ENCODE measurements at regions not wholly inside any gene's neighbourhood (a gene's known extent, or its start where the extent isn't known, plus 50 kb on each side); places are given as distances from the start of the nearest gene placed in this dataset.
A peak's percentile ranks its signal among the peaks of the same experiment; 100 is the strongest.

- DNase-seq: no peak
Measured at GRCh38 chr2:471560-471959, 183.7 kb upstream of the ALKAL2 start.

DNA sequence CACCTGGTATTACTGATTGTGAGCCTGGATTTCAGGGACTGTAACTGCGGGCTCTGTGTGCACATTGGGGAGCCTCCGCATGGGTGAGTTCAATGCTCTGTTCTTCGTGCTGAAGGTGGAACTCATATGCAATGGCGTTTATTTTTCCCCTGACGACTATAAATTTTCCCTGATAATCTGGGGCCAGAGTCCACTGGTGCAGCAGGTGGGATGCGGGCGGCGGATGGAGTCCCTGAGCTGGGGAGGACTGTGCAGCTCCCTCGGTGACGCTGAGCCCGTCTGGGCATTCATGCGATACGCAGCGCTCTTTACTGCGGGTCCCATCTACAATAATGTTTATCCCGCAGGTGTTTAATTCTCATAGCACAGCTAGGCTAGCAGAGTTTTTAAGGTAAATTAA, 181.6 kb upstream of the ALKAL2 start:
- DNase-seq: no peak

- no peak for DNase-seq
Measured at GRCh38 chr2:468648-469336, 180.9 kb upstream of the ALKAL2 start.

GRCh38 chr2:467892-468647, 180.2 kb upstream of the ALKAL2 start:
- no peak for DNase-seq

DNA sequence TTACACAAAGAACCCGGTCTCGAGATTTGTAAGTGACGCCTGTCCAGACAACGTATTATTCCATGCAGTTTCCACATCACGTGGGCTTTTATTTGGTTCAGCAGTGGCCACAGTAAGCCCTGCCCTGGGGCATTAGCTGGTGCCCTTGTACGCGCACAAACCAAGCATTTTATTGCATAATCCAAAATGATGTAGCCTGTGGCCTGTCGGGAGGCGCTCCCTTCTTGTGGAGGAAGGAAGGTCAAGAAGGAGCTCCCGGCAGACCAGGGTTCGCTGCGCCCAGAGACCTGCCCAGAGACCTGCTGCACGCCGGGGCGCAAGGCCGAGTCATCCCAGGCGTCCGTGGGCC, 179.6 kb upstream of the ALKAL2 start:
- DNase-seq: no peak

DNA sequence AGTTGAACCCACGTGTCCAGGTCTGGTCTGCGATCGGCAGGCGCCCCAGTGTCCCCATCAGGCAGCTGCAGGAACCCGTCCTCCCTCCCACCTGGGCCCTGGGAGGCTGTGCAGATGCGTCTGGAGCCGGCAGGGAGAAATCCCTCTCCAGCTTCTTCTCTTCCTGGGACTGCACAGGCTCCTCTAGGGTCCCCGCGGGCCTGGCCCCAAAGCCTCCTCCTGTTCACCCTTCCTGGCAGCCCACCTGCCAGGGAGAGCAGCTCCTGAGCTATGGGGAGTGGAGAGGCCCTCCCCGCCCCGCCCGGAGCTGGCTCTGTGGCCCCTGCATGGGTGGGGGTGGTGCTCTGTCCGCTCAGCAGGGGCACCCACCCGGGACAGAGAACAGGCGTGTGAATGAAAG, 179.2 kb upstream of the ALKAL2 start:
- no peak for DNase-seq

DNA sequence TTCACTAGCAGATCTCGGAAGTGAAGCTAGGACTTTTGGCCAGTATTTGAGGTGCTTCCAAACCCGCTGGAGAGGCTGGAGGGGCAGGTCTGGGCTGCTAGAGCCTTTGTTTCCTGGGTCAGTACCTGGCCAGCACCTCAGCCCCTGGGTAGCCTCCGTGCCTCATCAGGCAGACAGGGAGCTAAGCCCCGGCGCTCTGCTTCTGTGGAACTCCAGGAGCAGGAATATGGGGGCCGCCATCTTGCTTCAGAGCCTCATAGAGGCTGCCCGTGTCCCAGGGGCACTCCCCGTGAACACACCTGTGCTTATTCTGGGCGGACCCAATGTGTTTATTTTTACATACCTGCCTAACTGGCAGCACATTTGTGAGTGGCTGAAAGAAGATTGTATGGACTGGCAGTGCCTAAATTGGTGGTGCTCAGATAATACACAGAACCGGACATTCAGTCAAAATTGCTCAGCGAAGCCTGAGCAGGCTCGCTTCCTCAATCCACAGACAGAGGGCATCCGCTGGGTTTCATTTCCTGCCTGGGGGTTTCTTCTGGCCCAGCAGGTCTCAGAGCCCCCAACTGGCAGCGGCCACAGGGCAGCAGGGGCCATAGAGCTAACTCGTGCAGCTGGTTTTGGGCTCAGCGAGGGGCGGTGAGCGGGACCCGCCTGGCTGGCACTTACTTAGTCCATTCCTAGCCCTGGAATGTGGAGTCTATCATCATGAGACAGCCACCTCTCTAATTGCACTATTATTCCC, 176.8 kb upstream of the ALKAL2 start:
- no peak for DNase-seq

DNA sequence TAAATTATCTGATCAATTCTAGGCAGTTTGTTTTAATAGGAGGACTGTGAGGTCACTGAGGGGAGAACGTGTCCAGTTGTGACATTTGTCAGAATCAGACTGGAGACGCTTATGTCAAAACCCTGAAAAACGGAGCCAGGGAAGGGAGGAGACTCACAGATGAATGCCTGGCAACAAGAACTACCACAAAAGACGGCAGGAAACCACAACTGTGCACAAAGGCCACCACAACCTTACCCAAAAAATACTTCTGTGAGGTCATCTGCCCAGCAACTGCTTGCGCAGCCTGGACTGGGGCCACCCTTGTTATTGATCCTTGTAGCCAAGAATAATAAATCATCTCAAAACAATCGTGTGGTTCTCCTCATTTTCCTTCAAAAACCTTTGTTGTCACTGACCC, 173.0 kb upstream of the ALKAL2 start:
- peak; percentile 47 for DNase-seq

GRCh38 chr2:459931-460330, 172.0 kb upstream of the ALKAL2 start:
- no peak for DNase-seq

- DNase-seq: no peak
Measured at GRCh38 chr2:458425-458815, 170.5 kb upstream of the ALKAL2 start.

DNA sequence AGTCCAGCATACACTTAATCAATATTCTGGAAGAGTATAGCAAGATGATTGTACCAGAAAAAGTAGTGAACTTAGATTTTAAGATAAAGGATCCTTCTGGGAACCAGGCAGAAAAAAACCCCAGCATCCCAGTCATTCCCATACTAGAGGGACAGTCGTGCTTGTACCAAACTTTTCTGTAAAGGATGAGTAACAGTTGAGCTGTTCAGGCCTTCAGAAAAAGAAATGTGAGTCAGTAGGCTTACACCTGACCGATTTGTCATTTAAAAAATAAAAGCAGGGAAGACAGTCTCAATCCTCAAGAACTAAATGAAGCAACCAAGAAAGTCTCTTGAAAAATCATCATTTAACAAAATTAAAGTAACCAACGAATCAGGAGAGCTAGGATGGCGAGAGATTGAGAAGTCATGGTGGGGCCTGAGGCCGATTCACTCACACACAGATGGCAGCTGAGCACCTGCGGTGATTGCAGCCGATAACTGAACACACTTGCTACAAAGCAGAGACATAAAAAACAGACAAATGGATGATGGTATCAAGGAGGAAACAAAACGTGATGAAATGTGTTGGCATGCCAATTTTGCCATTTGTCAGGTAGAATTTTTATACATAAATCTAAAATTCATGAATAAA, 170.0 kb upstream of the ALKAL2 start:
- no peak for DNase-seq

GRCh38 chr2:457262-457661, 169.4 kb upstream of the ALKAL2 start:
- no peak for DNase-seq

GRCh38 chr2:455913-456312, 168.0 kb upstream of the ALKAL2 start:
- DNase-seq: no peak

DNA sequence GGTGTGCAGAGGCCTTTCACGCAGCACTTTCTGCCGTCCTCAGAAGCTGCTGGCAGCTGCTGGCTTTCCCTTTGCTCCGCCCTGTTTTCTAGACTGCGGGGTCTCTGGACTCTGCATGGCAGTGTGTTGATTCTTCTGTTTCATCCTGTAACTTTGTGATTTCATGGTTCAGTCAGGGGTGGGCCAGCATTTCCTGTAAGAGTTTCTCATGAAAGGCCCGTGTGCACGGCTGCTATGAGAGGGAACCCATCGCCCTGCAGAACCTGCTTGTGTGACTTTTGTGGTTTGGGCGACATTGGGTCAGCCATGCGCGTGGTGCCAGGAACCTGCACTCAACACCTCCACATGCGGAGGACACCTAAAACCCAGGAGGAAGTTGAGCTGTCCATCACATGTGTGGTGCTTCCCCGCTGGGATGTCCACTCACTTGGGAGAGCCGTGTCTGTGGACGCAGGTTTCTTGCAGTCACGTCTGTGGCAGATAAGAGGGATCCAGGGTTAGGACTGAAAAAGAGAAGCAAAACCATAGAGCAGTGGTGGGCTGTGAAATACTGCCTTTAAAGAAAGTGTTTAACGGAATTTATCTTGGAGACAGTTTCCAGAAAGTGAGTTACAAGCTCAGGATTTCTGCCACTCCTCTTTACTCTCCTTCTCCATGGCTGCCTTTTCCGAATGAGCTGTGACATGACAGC, 167.3 kb upstream of the ALKAL2 start:
- no peak for DNase-seq

DNA sequence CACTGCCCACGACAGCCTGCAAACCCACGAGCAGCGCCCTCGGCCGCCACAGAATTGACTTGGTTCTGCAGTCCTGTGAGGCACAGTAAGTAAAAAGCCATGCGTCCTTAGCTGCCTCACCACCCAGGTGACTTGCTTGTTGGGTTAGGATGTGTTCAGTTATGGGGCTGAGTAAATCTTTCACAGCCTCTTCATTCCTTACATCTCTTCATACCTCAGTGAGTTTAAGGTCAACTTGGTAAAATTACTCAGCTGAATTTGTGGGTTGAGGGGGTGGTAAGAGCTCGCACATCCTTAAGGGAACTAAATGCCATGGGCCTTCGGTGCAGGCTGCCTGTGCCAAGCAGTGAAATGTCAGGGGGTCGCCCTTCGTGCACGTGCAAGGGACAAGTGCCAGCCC, 165.2 kb upstream of the ALKAL2 start:
- DNase-seq: no peak

GRCh38 chr2:451495-451894, 163.6 kb upstream of the ALKAL2 start:
- no peak for DNase-seq

GRCh38 chr2:449246-450067, 161.6 kb upstream of the ALKAL2 start:
- no peak for DNase-seq

- no peak for DNase-seq
Measured at GRCh38 chr2:447902-448665, 160.2 kb upstream of the ALKAL2 start.

DNA sequence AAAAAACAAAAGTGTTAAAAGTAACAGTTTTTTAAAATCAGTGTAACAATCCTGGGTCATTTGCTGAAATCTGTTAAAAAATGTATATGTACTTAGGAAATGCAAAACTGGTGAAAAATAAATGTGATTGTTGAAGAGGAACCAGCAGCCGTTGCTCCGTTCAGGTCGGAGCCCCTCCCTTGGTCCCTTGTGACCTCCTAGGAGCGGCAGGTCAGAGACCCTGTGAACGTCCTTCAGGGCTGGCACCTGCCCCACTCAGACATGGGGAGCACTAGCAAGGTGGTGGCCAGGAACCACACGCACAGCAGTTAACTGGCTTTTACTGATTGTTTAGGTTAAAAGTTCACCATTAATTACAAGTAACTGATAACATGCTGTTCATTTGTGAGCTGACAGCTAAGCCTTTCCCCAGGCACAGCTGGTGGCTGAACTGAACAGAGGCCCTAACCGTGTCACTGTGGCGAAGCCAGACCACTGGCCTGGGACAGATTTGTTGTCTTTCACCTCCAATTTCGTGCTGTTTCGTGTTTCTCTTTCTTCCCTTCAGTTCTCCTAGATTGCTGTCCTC, 159.2 kb upstream of the ALKAL2 start:
- no peak for DNase-seq

GRCh38 chr2:446303-446874, 158.5 kb upstream of the ALKAL2 start:
- no peak for DNase-seq

GRCh38 chr2:445896-446295, 158.0 kb upstream of the ALKAL2 start:
- DNase-seq: no peak

Data from KG1 (cell line).